ENCODE measurements at regions not wholly inside any gene's neighbourhood (a gene's known extent, or its start where the extent isn't known, plus 50 kb on each side); places are given as distances from the start of the nearest gene placed in this dataset.

DNA sequence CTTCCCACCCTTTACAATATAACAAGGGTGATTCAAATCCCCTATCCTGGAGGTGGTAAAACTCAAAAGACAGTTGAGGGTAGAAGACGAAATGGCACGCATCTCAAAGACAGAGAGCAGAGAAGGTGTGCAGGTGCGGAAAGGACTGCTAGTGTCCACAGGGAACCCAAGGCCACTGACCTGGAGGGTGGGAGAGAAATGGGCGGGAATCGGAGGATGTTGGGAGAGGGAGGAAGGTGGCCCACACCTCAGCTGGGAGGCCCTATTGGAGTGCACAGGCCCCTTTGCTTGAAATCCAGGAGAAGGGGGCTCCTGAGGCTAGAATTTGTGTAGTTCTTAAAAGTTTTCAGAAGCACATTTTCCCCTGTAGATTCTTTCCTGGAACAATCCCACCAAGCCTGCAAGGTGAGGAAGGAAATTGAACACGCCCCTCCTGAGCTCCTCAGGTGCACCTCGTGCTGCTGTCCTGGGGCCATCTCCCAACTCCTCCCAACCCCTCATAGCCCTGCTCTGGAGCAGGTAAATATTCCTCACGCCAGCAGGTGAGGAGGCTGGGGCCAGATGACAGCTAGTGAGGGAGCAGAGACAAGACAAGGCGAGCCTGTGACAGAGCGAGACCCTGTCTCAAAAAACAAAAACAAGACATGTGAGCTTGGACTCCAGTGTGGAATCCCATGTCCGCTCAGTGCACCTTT, 99.3 kb downstream of the MCFD2 start:
- WGBS, 2 experiments (ENCODE audit: insufficient coverage in 1 of 2, insufficient read length in 1 of 2), result 92 to 98% methylated on average over 7 to 11 of the region's 11 CpGs
- TF ChIP-seq, protein P1, sequence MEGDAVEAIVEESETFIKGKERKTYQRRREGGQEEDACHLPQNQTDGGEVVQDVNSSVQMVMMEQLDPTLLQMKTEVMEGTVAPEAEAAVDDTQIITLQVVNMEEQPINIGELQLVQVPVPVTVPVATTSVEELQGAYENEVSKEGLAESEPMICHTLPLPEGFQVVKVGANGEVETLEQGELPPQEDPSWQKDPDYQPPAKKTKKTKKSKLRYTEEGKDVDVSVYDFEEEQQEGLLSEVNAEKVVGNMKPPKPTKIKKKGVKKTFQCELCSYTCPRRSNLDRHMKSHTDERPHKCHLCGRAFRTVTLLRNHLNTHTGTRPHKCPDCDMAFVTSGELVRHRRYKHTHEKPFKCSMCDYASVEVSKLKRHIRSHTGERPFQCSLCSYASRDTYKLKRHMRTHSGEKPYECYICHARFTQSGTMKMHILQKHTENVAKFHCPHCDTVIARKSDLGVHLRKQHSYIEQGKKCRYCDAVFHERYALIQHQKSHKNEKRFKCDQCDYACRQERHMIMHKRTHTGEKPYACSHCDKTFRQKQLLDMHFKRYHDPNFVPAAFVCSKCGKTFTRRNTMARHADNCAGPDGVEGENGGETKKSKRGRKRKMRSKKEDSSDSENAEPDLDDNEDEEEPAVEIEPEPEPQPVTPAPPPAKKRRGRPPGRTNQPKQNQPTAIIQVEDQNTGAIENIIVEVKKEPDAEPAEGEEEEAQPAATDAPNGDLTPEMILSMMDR (conservative IDR thresholded peaks at IDR 0.05), result no peak
- H3K27me3 ChIP-seq (ENCODE audit: control insufficient read depth, insufficient read depth, low read length, poor library complexity, severe bottlenecking), result no peaks in the 10 kb centered on the region
- no peaks in the 10 kb centered on the region for H3K9me3 ChIP-seq (ENCODE audit: control insufficient read depth, low read length)
- no peak overlapping the region for H3K4me3 ChIP-seq (ENCODE audit: low read length)
- no peak overlapping the region for H3K27ac Mint-ChIP-seq
- peaks cover 3% of the 10 kb centered on the region for H3K27me3 Mint-ChIP-seq (ENCODE audit: insufficient read depth)
- H3K9ac ChIP-seq (ENCODE audit: extremely low read depth, low read length, poor library complexity, severe bottlenecking), result no peak overlapping the region
- H3K4me1 ChIP-seq (ENCODE audit: control insufficient read depth, insufficient read depth, low read length), result no peaks in the 10 kb centered on the region
- H3K36me3 Mint-ChIP-seq (ENCODE audit: low read depth), result no peaks in the 10 kb centered on the region
- peaks cover 8% of the 10 kb centered on the region for H3K4me1 Mint-ChIP-seq
- H3K27ac ChIP-seq (ENCODE audit: low read depth, low read length), result no peak overlapping the region
- no peaks in the 10 kb centered on the region for H3K9me3 Mint-ChIP-seq
- peak; percentile 42 for DNase-seq
- no peaks in the 10 kb centered on the region for H3K36me3 ChIP-seq (ENCODE audit: control insufficient read depth, insufficient read depth, low read length)
- no peak overlapping the region for H3K4me3 Mint-ChIP-seq

DNA sequence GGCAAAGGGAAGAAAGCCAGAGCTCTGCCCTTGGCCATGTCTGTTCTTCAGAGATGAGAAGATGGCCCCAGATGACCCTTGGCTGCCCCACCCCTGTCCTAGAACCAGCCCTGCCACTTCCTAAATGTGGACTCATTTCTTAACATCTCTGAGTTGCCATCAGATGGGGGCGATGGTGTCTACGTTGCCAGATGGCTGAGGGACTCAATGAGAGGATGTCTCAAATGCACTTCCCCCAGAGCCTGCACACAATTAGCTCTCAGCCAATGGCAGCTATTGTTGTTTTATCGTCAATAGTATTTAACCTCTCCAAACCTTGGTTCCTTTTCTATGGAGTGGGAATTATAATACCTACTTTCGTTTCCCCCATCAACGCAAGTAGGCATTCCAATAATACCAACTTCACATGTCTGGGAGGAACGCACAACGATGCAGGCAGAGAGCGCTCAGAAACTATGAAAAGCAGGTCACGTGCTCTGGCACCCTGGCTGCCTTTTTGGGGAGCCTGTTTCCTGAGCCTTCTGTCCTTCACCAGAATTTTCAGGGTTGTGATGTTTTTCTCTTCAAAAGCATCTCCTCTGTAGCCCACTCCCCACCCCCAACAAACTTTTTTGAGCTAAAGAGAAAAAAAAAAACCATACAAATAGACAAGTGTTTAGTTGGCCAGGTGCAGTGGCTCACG, 100.3 kb downstream of the MCFD2 start:
- 90 to 98% methylated on average over 6 to 10 of the region's 10 CpGs for WGBS, 2 experiments (ENCODE audit: insufficient coverage in 1 of 2, insufficient read length in 1 of 2)
- H3K9ac ChIP-seq (ENCODE audit: extremely low read depth, low read length, poor library complexity, severe bottlenecking), result no peak overlapping the region
- peak; percentile 50 for DNase-seq
- no peaks in the 10 kb centered on the region for H3K36me3 Mint-ChIP-seq (ENCODE audit: low read depth)
- no peak overlapping the region for H3K27ac Mint-ChIP-seq
- H3K4me1 ChIP-seq (ENCODE audit: control insufficient read depth, insufficient read depth, low read length), result no peaks in the 10 kb centered on the region
- TF ChIP-seq, protein P1 (conservative IDR thresholded peaks at IDR 0.05), result peak; percentile 16
- no peaks in the 10 kb centered on the region for H3K9me3 ChIP-seq (ENCODE audit: control insufficient read depth, low read length)
- no peaks in the 10 kb centered on the region for H3K27me3 ChIP-seq (ENCODE audit: control insufficient read depth, insufficient read depth, low read length, poor library complexity, severe bottlenecking)
- no peak overlapping the region for H3K4me3 Mint-ChIP-seq
- no peaks in the 10 kb centered on the region for H3K36me3 ChIP-seq (ENCODE audit: control insufficient read depth, insufficient read depth, low read length)
- H3K4me3 ChIP-seq (ENCODE audit: low read length), result no peak overlapping the region
- H3K27me3 Mint-ChIP-seq (ENCODE audit: insufficient read depth), result peaks cover 6% of the 10 kb centered on the region
- no peak overlapping the region for H3K27ac ChIP-seq (ENCODE audit: low read depth, low read length)
- peaks cover 2% of the 10 kb centered on the region for H3K4me1 Mint-ChIP-seq
- H3K9me3 Mint-ChIP-seq, result no peaks in the 10 kb centered on the region

DNA sequence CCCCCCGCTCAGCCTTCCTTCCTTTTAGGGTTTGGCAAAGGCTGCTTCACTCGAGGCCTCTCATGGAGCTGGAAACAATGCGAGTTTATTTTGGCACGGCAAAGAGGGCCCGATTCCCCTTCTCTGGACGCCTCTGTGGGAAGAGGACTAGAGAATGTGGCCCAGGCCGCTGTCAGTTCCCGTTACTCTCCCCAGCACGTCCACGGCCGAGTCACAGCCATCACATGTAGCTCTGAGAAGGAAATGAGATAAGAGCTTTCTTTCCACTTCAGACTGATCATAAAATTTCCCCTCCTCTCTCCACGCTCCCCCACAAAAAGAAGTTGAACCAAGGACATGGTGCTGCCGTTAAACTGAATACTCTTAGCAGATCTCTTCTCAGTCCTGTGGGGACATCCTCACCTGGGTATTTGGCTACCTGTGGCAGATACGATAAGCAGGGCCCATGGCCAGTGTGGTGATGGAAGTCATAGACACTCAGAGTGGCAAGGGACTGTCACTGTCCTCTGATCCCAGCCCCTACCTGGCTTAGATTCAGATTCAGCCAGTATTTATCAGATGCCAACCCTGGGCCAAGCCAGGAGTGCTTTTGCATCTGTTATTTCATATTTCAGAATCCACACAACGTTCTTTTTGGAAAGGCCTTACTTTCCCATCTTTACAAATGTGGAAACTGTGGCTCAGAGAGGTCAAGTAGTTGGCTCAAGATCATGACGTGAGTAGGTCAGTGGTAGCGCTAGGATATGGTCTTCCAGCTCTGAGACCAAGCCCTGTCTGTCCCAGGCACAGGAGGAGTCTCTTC, 101.2 kb downstream of the MCFD2 start:
- 93 to 96% methylated on average over 10 to 17 of the region's 17 CpGs for WGBS, 2 experiments (ENCODE audit: insufficient coverage in 1 of 2, insufficient read length in 1 of 2)
- H3K9ac ChIP-seq (ENCODE audit: extremely low read depth, low read length, poor library complexity, severe bottlenecking), result no peak overlapping the region
- H3K36me3 ChIP-seq (ENCODE audit: control insufficient read depth, insufficient read depth, low read length), result no peaks in the 10 kb centered on the region
- H3K4me3 ChIP-seq (ENCODE audit: low read length), result no peak overlapping the region
- peak; percentile 20 for DNase-seq
- no peaks in the 10 kb centered on the region for H3K4me1 ChIP-seq (ENCODE audit: control insufficient read depth, insufficient read depth, low read length)
- Mint-ChIP-seq H3K27me3 (ENCODE audit: insufficient read depth) (peaks cover 9% of the 10 kb centered on the region), H3K4me3 (no peak overlapping the region), H3K4me1 (peaks cover 2% of the 10 kb centered on the region), H3K9me3 (no peaks in the 10 kb centered on the region), H3K36me3 (ENCODE audit: low read depth) (no peaks in the 10 kb centered on the region), H3K27ac (no peak overlapping the region)
- H3K27ac ChIP-seq (ENCODE audit: low read depth, low read length), result no peak overlapping the region
- H3K9me3 ChIP-seq (ENCODE audit: control insufficient read depth, low read length), result no peaks in the 10 kb centered on the region
- TF ChIP-seq, protein P1 (conservative IDR thresholded peaks at IDR 0.05), result no peak
- peaks cover 7% of the 10 kb centered on the region for H3K27me3 ChIP-seq (ENCODE audit: control insufficient read depth, insufficient read depth, low read length, poor library complexity, severe bottlenecking)

Measured in endodermal cell (in vitro differentiated cells).